Activated CD8-positive, alpha-beta memory T cell treated with anti-CD3 and anti-CD28 coated beads, Interleukin-2, amount 10 ng/mL, durations not matched to agents 7 days and 5 days (primary cell): ENCODE measurements at regions not wholly inside any gene's neighbourhood (a gene's known extent, or its start where the extent isn't known, plus 50 kb on each side); places are given as distances from the start of the nearest gene placed in this dataset.

ENCODE experiments used
- ATAC-seq: fragments of 150-1000 bp; cut with Tn5 transposase; one replicate; pipeline ENCODE4 v1.10.0; 2021; ENCODE audit warnings: moderate library complexity
- CTCF ChIA-PET: fragments of 350-600 bp; sonication (Branson Sonifier 250); formaldehyde crosslinking; loops from one replicate; lab custom pipeline; 2021; ENCODE audit warnings: antibody characterized with exemption; lab: Charles Lee
- DNase-seq: peaks from one replicate; pipeline ENCODE4 v3.0.0-alpha.2; 2020
- H3K27ac Mint-ChIP-seq: one replicate; pipeline ENCODE4 v1.8.0; 2021; ENCODE audit warnings: mild to moderate bottlenecking, mixed read lengths
- H3K27me3 Mint-ChIP-seq: one replicate; pipeline ENCODE4 v1.8.0; 2021; ENCODE audit warnings: mixed read lengths
- H3K36me3 Mint-ChIP-seq: one replicate; pipeline ENCODE4 v1.8.0; 2021; ENCODE audit warnings: mild to moderate bottlenecking, mixed read lengths
- H3K4me1 Mint-ChIP-seq: one replicate; pipeline ENCODE4 v1.8.0; 2021; ENCODE audit warnings: mixed read lengths
- H3K4me3 Mint-ChIP-seq: one replicate; pipeline ENCODE4 v1.8.0; 2021; ENCODE audit warnings: mild to moderate bottlenecking, moderate library complexity, mixed read lengths
- H3K9me3 Mint-ChIP-seq: one replicate; pipeline ENCODE4 v1.8.0; 2022; ENCODE audit warnings: low read depth, mixed read lengths

- Mint-ChIP-seq H3K4me3 (no peak overlapping the region), H3K27me3 (no peaks in the 10 kb centered on the region), H3K36me3 (no peaks in the 10 kb centered on the region), H3K4me1 (no peaks in the 10 kb centered on the region), H3K9me3 (no peaks in the 10 kb centered on the region), H3K27ac (no peak overlapping the region)
- ATAC-seq = no peak
- DNase-seq = no peak
- CTCF ChIA-PET = no interaction called here
Measured at GRCh38 chr12:118922405-118922804, 58.9 kb upstream of the SRRM4 start.

- no peak for DNase-seq
- Mint-ChIP-seq H3K27ac (no peak overlapping the region), H3K36me3 (no peaks in the 10 kb centered on the region), H3K27me3 (no peaks in the 10 kb centered on the region), H3K4me3 (no peak overlapping the region), H3K4me1 (no peaks in the 10 kb centered on the region), H3K9me3 (no peaks in the 10 kb centered on the region)
- ATAC-seq = no peak
- CTCF ChIA-PET = no interaction called here
Measured at GRCh38 chr12:118925407-118925806, 55.9 kb upstream of the SRRM4 start.

GRCh38 chr12:118925826-118926225 is 55.5 kb upstream of the SRRM4 start:
- DNase-seq (no peak), ATAC-seq (no peak)
- H3K4me1 Mint-ChIP-seq = no peaks in the 10 kb centered on the region
- no peaks in the 10 kb centered on the region for H3K27me3 Mint-ChIP-seq
- no peaks in the 10 kb centered on the region for H3K36me3 Mint-ChIP-seq
- CTCF ChIA-PET = no interaction called here
- no peak overlapping the region for H3K4me3 Mint-ChIP-seq
- no peak overlapping the region for H3K27ac Mint-ChIP-seq
- H3K9me3 Mint-ChIP-seq = no peaks in the 10 kb centered on the region
